ENCODE measurements at regions not wholly inside any gene's neighbourhood (a gene's known extent, or its start where the extent isn't known, plus 50 kb on each side); places are given as distances from the start of the nearest gene placed in this dataset.

DNA sequence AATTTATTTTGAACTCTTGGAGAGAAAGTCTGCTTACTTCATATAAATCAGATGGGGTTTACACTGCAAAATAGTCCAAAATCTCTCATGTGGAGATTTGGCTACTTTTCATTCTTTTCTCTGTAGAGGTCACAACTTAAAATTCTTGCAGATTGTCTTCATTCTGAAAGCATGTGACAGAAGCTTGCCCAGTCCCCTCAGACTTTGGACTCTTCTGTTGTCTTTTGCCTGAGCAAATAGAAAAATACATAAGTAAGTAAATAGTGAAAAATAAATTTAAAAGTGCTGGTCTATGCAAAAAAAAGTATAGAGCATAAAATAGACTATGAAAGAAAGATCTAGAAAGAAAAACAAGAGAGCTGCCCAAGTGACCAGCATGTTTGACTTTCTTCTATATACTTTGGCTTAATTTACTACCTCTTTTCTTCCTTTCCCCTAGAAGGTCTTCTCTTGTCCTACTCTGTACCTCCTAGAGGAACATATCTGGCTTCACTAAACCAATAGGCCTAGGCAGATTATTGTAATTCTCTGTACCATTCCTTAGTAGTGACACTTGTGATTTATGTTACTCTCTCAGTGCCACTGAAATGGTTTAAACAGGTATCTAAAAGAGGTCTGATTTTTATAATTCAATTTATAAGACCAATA is 260.9 kb downstream of the TENT5A start:
- Histone ChIP-seq H3K9me3 (ENCODE audit: control insufficient read depth, low read length) (no peaks in the 10 kb centered on the region), H3K9ac (ENCODE audit: low read length) (no peak overlapping the region), H3K36me3 (ENCODE audit: control insufficient read depth, insufficient read depth, low read length) (no peaks in the 10 kb centered on the region)

DNA sequence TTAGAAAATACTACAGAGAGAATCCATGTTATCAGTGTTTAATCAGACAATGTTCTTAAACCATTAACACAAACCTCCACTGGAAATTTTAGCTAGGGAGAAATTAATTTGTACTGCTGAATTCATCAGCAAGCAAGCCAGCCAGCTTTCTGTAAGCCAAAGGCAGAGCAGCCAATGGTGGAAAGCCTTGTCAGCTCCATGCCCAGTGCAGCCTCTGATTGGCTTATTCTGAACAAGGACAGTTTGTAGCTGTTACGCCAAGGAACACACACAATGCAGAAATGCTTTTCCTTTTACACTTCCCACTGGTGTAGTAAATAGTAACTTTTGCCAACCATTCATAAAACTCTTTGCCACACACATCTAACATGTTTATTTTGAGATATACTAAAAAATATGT is 265.0 kb downstream of the TENT5A start:
- Histone ChIP-seq H3K27me3 (ENCODE audit: control insufficient read depth, insufficient read depth, low read length) (no peaks in the 10 kb centered on the region), H3K9me3 (ENCODE audit: control insufficient read depth, low read length) (no peaks in the 10 kb centered on the region), H3K4me1 (ENCODE audit: control insufficient read depth, insufficient read depth, low read length) (peaks cover 6% of the 10 kb centered on the region), H3K4me3 (ENCODE audit: low read length) (no peak overlapping the region), H3K36me3 (ENCODE audit: control insufficient read depth, insufficient read depth, low read length) (no peaks in the 10 kb centered on the region), H3K9ac (ENCODE audit: low read length) (no peak overlapping the region)

More for the DNA sequence above, 260.9 kb downstream of the TENT5A start:
- Histone ChIP-seq H3K4me1 (ENCODE audit: control insufficient read depth, insufficient read depth, low read length) (peaks cover 6% of the 10 kb centered on the region), H3K27me3 (ENCODE audit: control insufficient read depth, insufficient read depth, low read length) (no peaks in the 10 kb centered on the region), H3K4me3 (ENCODE audit: low read length) (no peak overlapping the region)

DNA sequence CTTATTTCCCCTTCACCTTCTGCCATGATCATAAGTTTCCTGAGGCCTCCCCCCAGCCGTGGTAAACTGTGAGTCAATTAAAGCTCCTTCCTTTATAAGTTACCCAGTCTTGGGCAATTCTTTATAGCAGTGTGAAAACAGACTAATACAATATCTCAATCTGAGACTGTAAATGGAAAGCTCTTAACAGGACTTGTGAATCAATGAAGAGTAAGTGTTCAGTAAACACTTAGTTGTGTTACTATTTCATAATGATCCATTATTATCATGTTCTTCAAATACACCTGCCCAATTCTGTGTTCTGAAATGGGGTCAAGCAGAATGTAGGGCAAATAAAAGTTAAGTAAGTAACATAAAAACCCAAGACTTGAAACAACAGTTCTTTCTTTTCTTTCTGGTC is 266.2 kb downstream of the TENT5A start:
- H3K9me3 ChIP-seq (ENCODE audit: control insufficient read depth, low read length), result no peaks in the 10 kb centered on the region
- H3K4me3 ChIP-seq (ENCODE audit: low read length), result no peak overlapping the region
- no peak overlapping the region for H3K9ac ChIP-seq (ENCODE audit: low read length)
- H3K36me3 ChIP-seq (ENCODE audit: control insufficient read depth, insufficient read depth, low read length), result no peaks in the 10 kb centered on the region
- no peaks in the 10 kb centered on the region for H3K27me3 ChIP-seq (ENCODE audit: control insufficient read depth, insufficient read depth, low read length)
- no peaks in the 10 kb centered on the region for H3K4me1 ChIP-seq (ENCODE audit: control insufficient read depth, insufficient read depth, low read length)

DNA sequence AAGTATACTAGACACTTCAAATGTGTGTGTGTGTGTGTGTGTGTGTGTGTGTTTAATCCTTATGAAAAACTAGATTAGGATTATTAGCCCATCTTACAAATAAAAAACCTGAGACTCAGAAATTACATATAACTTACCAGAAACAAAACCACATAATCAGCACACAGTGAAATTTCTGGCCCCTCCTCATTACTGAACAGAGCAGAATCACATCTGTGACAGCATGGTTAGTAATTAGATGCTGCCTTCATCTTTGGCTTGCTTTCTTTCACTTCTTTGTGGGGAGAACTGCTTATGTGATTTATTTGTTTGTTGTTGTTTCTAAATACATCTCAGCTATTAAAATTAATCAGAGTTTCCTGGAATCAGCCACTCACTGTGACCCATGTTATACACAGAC is 267.1 kb downstream of the TENT5A start:
- Histone ChIP-seq H3K4me1 (ENCODE audit: control insufficient read depth, insufficient read depth, low read length) (no peaks in the 10 kb centered on the region), H3K4me3 (ENCODE audit: low read length) (no peak overlapping the region), H3K36me3 (ENCODE audit: control insufficient read depth, insufficient read depth, low read length) (no peaks in the 10 kb centered on the region), H3K9ac (ENCODE audit: low read length) (no peak overlapping the region), H3K9me3 (ENCODE audit: control insufficient read depth, low read length) (no peaks in the 10 kb centered on the region), H3K27me3 (ENCODE audit: control insufficient read depth, insufficient read depth, low read length) (no peaks in the 10 kb centered on the region)

DNA sequence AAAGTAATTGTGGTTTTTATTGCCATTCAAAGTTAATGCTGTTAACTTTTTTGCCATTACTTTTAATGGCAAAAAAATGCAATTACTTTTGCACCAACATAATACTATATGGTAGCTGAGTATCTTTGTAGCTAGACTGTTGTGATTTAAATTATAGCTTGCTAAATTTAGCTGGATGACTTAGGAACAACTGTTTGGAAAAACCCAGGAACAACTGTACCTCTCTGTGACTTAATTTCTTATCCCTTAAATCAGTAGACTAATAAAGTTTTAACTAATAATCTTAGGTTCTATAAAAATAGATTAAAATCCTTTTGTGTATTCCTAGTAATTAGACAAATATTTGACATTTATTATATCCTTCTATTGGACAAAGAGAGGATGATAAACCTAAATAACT is 268.2 kb downstream of the TENT5A start:
- H3K27me3 ChIP-seq (ENCODE audit: control insufficient read depth, insufficient read depth, low read length), result no peaks in the 10 kb centered on the region
- H3K9me3 ChIP-seq (ENCODE audit: control insufficient read depth, low read length), result no peaks in the 10 kb centered on the region
- no peaks in the 10 kb centered on the region for H3K36me3 ChIP-seq (ENCODE audit: control insufficient read depth, insufficient read depth, low read length)
- no peaks in the 10 kb centered on the region for H3K4me1 ChIP-seq (ENCODE audit: control insufficient read depth, insufficient read depth, low read length)
- no peak overlapping the region for H3K4me3 ChIP-seq (ENCODE audit: low read length)
- H3K9ac ChIP-seq (ENCODE audit: low read length), result no peak overlapping the region

DNA sequence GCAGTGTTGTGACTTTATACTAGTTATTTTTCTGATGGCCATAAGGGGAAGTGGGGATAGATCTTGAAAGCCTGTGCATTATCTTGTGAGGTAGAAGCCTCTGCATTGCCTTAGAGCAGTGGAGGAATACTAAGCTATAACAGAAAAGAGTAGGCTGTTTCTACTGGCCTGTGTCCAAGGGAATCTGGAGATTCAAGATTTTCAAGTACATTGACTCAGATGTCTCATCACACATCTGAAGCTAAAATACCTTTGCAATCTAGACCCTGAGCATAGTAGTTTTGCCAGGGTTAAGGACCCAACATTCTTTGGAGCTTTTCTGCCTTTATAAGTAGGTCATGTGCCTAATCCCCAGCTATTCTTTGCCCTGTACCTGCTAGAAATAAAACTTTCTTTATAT is 272.3 kb downstream of the TENT5A start:
- Histone ChIP-seq H3K9ac (ENCODE audit: low read length) (no peak overlapping the region), H3K27me3 (ENCODE audit: control insufficient read depth, insufficient read depth, low read length) (no peaks in the 10 kb centered on the region), H3K9me3 (ENCODE audit: control insufficient read depth, low read length) (no peaks in the 10 kb centered on the region), H3K36me3 (ENCODE audit: control insufficient read depth, insufficient read depth, low read length) (no peaks in the 10 kb centered on the region), H3K4me1 (ENCODE audit: control insufficient read depth, insufficient read depth, low read length) (no peaks in the 10 kb centered on the region), H3K4me3 (ENCODE audit: low read length) (no peak overlapping the region)

DNA sequence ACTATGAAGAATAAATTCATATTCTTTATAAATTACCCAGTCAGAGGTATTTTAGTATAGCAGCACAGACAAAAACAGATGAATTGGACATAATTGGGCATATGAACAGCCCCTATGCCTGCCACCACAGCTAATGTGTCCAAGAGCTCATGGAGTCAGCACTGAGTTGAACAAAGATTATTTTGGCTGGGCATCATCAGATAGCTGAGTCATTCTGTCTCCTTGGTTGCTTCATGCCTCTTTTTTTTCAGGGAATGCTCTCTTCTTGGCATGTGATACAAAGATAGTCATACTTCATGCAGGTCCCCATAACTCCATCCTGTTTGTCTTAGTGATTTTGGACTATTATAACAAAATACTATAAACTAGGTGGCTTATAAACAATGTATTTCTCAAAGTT is 275.6 kb downstream of the TENT5A start:
- Histone ChIP-seq H3K9me3 (ENCODE audit: control insufficient read depth, low read length) (no peaks in the 10 kb centered on the region), H3K4me1 (ENCODE audit: control insufficient read depth, insufficient read depth, low read length) (no peaks in the 10 kb centered on the region), H3K9ac (ENCODE audit: low read length) (no peak overlapping the region), H3K36me3 (ENCODE audit: control insufficient read depth, insufficient read depth, low read length) (no peaks in the 10 kb centered on the region), H3K27me3 (ENCODE audit: control insufficient read depth, insufficient read depth, low read length) (no peaks in the 10 kb centered on the region), H3K4me3 (ENCODE audit: low read length) (no peak overlapping the region)

DNA sequence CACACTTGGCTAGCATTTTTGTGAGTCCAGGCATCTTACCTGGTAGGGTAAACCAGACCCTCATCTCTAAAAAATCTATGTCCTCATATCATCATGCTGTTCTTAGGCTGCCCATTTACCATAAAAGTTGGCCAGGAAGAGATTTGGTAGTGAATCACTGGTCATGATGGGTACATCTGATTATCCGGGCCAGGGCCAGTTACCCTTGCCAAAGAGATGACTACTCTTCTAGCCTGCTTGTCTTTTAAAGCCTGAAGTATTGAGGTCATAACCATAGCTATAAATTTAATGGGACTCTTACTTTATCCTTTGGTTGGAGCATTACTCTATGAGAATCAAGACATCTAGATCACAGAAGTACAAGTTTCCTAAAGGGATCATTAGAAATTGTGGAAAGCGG is 276.8 kb downstream of the TENT5A start:
- no peaks in the 10 kb centered on the region for H3K9me3 ChIP-seq (ENCODE audit: control insufficient read depth, low read length)
- no peaks in the 10 kb centered on the region for H3K36me3 ChIP-seq (ENCODE audit: control insufficient read depth, insufficient read depth, low read length)
- H3K9ac ChIP-seq (ENCODE audit: low read length), result no peak overlapping the region
- H3K27me3 ChIP-seq (ENCODE audit: control insufficient read depth, insufficient read depth, low read length), result no peaks in the 10 kb centered on the region
- H3K4me1 ChIP-seq (ENCODE audit: control insufficient read depth, insufficient read depth, low read length), result no peaks in the 10 kb centered on the region
- no peak overlapping the region for H3K4me3 ChIP-seq (ENCODE audit: low read length)

DNA sequence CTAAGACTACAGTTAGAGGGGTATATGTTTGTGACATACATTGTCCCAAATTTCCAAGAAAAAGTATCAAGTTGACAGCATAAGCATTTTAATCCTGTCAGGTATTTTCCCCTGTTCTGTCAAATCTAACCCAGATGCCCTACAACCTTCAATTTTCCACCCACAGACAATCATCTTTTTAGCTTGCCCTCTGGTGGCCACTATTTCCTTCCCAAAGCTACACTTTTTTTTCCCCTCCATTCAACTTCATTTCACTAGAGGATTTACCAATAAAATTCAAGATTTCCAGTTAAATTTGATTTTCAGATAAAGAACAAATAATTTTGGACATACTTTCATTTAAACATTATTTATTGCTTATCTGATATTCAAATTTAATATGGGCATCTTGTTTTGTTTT is 286.6 kb downstream of the TENT5A start:
- H3K36me3 ChIP-seq (ENCODE audit: control insufficient read depth, insufficient read depth, low read length), result no peaks in the 10 kb centered on the region
- no peaks in the 10 kb centered on the region for H3K27me3 ChIP-seq (ENCODE audit: control insufficient read depth, insufficient read depth, low read length)

DNA sequence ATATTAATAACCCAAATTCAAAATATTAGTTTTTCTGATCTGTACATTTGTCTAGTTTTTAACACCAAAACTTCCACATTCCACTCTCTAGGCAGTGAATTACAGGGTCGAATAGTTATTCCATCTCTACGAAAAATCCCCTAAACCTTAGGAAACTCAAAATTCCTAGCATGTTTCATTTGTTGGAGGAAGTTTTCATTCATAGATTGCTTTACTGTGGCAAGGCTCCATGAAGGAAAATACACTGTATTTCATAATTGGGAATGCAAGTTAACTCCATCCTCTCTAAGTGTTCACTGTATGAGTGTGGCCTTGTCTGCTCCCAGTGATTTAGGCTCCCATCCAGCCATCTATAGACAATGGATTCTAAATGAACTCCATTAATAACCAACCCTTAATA is 296.1 kb downstream of the TENT5A start:
- Histone ChIP-seq H3K4me3 (ENCODE audit: low read length) (no peak overlapping the region), H3K27me3 (ENCODE audit: control insufficient read depth, insufficient read depth, low read length) (no peaks in the 10 kb centered on the region), H3K36me3 (ENCODE audit: control insufficient read depth, insufficient read depth, low read length) (no peaks in the 10 kb centered on the region), H3K4me1 (ENCODE audit: control insufficient read depth, insufficient read depth, low read length) (peaks cover 9% of the 10 kb centered on the region), H3K9me3 (ENCODE audit: control insufficient read depth, low read length) (no peaks in the 10 kb centered on the region), H3K9ac (ENCODE audit: low read length) (no peak overlapping the region)

More for the DNA sequence above, 286.6 kb downstream of the TENT5A start:
- no peak overlapping the region for H3K4me3 ChIP-seq (ENCODE audit: low read length)
- no peaks in the 10 kb centered on the region for H3K4me1 ChIP-seq (ENCODE audit: control insufficient read depth, insufficient read depth, low read length)
- H3K9me3 ChIP-seq (ENCODE audit: control insufficient read depth, low read length), result no peaks in the 10 kb centered on the region
- no peak overlapping the region for H3K9ac ChIP-seq (ENCODE audit: low read length)

DNA sequence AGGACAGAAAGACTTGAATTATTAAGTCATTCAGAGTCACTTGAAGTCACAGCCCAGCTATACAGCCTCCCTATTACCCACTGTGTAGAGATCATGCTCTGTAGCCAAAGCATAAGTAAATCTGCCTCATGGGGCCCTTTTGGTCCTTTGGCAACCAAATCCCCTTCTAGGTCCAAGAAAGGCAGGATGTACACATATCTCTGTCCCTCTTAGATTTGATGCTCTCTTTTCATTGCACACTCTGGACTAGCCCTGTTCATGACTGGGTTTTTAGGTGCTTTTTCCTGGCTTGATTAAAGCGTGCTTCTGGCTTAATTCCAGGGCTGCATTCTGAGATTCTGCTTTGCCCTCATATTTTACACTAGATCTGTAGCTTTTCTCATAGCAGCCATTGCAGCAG is 296.8 kb downstream of the TENT5A start:
- Histone ChIP-seq H3K27me3 (ENCODE audit: control insufficient read depth, insufficient read depth, low read length) (no peaks in the 10 kb centered on the region), H3K9ac (ENCODE audit: low read length) (no peak overlapping the region), H3K4me3 (ENCODE audit: low read length) (no peak overlapping the region), H3K4me1 (ENCODE audit: control insufficient read depth, insufficient read depth, low read length) (peaks cover 9% of the 10 kb centered on the region), H3K36me3 (ENCODE audit: control insufficient read depth, insufficient read depth, low read length) (no peaks in the 10 kb centered on the region), H3K9me3 (ENCODE audit: control insufficient read depth, low read length) (no peaks in the 10 kb centered on the region)

DNA sequence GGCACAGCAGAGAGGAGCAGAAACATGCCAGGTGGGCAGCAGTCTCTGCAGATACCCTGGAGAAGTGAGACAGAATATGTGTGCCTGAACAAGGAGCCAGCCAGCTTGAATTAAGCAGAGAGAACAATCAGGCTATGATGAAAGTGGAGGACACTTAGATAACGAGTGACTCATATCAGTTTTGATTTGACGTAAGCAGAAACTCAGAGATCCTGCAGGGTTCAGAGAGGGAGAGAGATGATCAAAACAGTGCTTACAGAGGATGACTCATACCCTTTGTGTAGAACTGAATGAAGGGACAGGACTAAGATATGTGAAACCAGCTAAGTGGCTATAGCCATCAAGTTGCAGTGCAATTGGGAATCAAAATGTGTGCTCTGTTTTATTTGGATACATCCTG is 300.7 kb downstream of the TENT5A start:
- H3K9ac ChIP-seq (ENCODE audit: low read length), result no peak overlapping the region
- H3K27me3 ChIP-seq (ENCODE audit: control insufficient read depth, insufficient read depth, low read length), result no peaks in the 10 kb centered on the region
- no peaks in the 10 kb centered on the region for H3K9me3 ChIP-seq (ENCODE audit: control insufficient read depth, low read length)
- no peak overlapping the region for H3K4me3 ChIP-seq (ENCODE audit: low read length)
- H3K36me3 ChIP-seq (ENCODE audit: control insufficient read depth, insufficient read depth, low read length), result no peaks in the 10 kb centered on the region
- peaks cover 15% of the 10 kb centered on the region for H3K4me1 ChIP-seq (ENCODE audit: control insufficient read depth, insufficient read depth, low read length)

DNA sequence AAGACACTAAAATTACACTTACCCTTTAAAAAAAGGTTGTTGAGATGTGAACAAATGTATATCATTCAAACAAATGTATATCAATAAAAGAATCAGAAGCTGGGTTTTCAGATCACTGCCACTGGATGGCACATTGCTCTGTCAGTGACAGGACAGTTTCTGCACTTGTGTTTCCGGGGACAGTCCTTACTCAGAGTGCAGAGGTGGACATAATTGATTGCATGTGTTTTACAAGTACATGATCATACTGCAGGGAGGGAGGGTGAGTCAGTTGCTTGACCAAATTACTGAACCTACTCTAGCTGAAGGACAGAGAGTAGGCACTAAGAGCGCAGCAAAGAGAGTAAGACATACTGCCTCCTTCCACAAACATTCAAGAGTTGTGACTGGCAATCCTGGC is 302.3 kb downstream of the TENT5A start:
- Histone ChIP-seq H3K9me3 (ENCODE audit: control insufficient read depth, low read length) (no peaks in the 10 kb centered on the region), H3K4me1 (ENCODE audit: control insufficient read depth, insufficient read depth, low read length) (peaks cover 26% of the 10 kb centered on the region)

More for the DNA sequence above, 302.3 kb downstream of the TENT5A start:
- Histone ChIP-seq H3K27me3 (ENCODE audit: control insufficient read depth, insufficient read depth, low read length) (no peaks in the 10 kb centered on the region), H3K36me3 (ENCODE audit: control insufficient read depth, insufficient read depth, low read length) (no peaks in the 10 kb centered on the region), H3K9ac (ENCODE audit: low read length) (no peak overlapping the region), H3K4me3 (ENCODE audit: low read length) (no peak overlapping the region)

Measured in mucosa of stomach (tissue), 1 donor.